Spinal cord (tissue), 9 donors: ENCODE measurements at regions not wholly inside any gene's neighbourhood (a gene's known extent, or its start where the extent isn't known, plus 50 kb on each side); places are given as distances from the start of the nearest gene placed in this dataset.
A peak's percentile ranks its signal among the peaks of the same experiment; 100 is the strongest.

ENCODE experiments used
- DNase-seq, 6 donors: peaks; one replicate each; pipeline versions ENCODE4 v3.0.0 to v3.0.0-alpha.2; 2013 to 2015; ENCODE audit warnings: low spot score in 6 of 6, low read depth in 4 of 6
- H3K27ac ChIP-seq: one replicate; pipeline ENCODE4 v1.5.1; 2013; ENCODE audit warnings: low read depth, low read length, control low read depth
- H3K27me3 ChIP-seq: one replicate; pipeline ENCODE4 v1.6.1; 2013; ENCODE audit warnings: low read length; ENCODE audit not compliant: control insufficient read depth, insufficient read depth
- H3K36me3 ChIP-seq: one replicate; pipeline ENCODE4 v1.6.1; 2013; ENCODE audit warnings: low read length; ENCODE audit not compliant: control insufficient read depth, insufficient read depth
- H3K4me1 ChIP-seq: one replicate; pipeline ENCODE4 v1.6.1; 2013; ENCODE audit warnings: low read length; ENCODE audit not compliant: control insufficient read depth, insufficient read depth
- H3K4me3 ChIP-seq: one replicate; pipeline ENCODE4 v1.5.1; 2013; ENCODE audit warnings: low read depth, low read length, control low read depth
- H3K9me3 ChIP-seq: one replicate; pipeline ENCODE4 v1.6.1; 2013; ENCODE audit warnings: low read length; ENCODE audit not compliant: control insufficient read depth, insufficient read depth
- WGBS: methylation state at CpG from one replicate; pipeline ENCODE4 v1.1.5; 2013; ENCODE audit warnings: missing lambda C conversion rate; ENCODE audit not compliant: insufficient coverage; 5-methylcytosine and 5-hydroxymethylcytosine counted together
- donor health status: healthy.

- H3K4me1 ChIP-seq, result peaks cover 12% of the 10 kb centered on the region
- no peaks in the 10 kb centered on the region for H3K36me3 ChIP-seq
- H3K9me3 ChIP-seq, result no peaks in the 10 kb centered on the region
- H3K27ac ChIP-seq, result no peak overlapping the region
- 88% methylated on average over 4 of the region's 4 CpGs for WGBS
- H3K4me3 ChIP-seq, result no peak overlapping the region
- no peak for DNase-seq
- H3K27me3 ChIP-seq, result no peaks in the 10 kb centered on the region
Measured at GRCh38 chr15:70495991-70496599, 267.3 kb downstream of the UACA start.

DNA sequence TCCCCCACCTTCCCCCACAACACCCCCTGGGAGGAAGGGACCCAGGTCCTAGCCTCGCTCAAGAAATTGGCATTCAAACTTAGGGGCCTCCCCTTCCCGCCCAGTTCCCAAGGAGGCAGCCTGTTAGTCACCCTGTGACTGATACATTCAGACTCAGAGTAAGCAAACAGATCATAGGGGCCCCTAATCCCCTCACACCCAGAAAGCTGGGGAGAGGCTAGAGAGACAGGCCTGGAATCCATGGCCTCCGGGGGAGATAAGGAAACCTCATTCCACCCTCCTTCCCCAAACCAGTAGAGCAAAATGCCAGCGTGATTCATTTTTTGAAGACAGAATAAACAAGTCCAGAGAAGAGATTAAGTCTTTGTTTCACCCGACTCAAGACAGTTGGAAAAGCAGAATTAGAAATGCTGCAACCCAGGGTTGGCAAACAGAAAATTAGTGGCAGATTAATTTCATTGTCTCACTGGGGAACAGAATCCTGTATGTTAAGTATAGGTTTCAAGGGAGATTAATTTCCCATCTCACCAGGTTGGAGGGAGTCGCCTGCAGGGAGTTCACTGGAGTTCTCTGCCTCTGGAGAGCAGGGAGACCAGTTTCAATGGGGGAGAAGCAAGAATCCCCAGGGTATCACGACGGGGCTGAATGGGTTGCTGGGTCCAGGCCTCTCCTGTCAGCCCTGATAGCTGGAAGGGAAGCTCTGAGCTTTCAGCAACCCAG lies 268.3 kb downstream of the UACA start:
- Histone ChIP-seq H3K27me3 (no peaks in the 10 kb centered on the region), H3K27ac (no peak overlapping the region), H3K9me3 (no peaks in the 10 kb centered on the region), H3K36me3 (no peaks in the 10 kb centered on the region), H3K4me3 (no peak overlapping the region), H3K4me1 (peaks cover 12% of the 10 kb centered on the region)
- 48% methylated on average over 6 of the region's 8 CpGs for WGBS
- DNase-seq, result peak in 1 of 6 donors; percentile 20

- Histone ChIP-seq H3K27ac (no peak overlapping the region), H3K27me3 (no peaks in the 10 kb centered on the region), H3K4me3 (no peak overlapping the region), H3K4me1 (peaks cover 12% of the 10 kb centered on the region), H3K36me3 (no peaks in the 10 kb centered on the region), H3K9me3 (no peaks in the 10 kb centered on the region)
- DNase-seq, result no peak
- WGBS, result no CpG with 5 or more reads among the region's 4 CpGs
Measured at GRCh38 chr15:70494517-70494851, 268.9 kb downstream of the UACA start.

GRCh38 chr15:70493787-70494516 lies 269.4 kb downstream of the UACA start:
- Histone ChIP-seq H3K4me3 (no peak overlapping the region), H3K36me3 (no peaks in the 10 kb centered on the region), H3K4me1 (peaks cover 12% of the 10 kb centered on the region), H3K27me3 (no peaks in the 10 kb centered on the region), H3K27ac (no peak overlapping the region), H3K9me3 (no peaks in the 10 kb centered on the region)
- no peak for DNase-seq
- 95% methylated on average over 8 of the region's 13 CpGs for WGBS

GRCh38 chr15:70493376-70493775 lies 270.0 kb downstream of the UACA start:
- no peak overlapping the region for H3K27ac ChIP-seq
- WGBS, result 71% methylated on average over 1 of the region's 1 CpG
- H3K4me1 ChIP-seq, result peaks cover 12% of the 10 kb centered on the region
- no peaks in the 10 kb centered on the region for H3K36me3 ChIP-seq
- H3K9me3 ChIP-seq, result no peaks in the 10 kb centered on the region
- no peak overlapping the region for H3K4me3 ChIP-seq
- no peaks in the 10 kb centered on the region for H3K27me3 ChIP-seq
- DNase-seq, result no peak

- Histone ChIP-seq H3K4me1 (peaks cover 7% of the 10 kb centered on the region), H3K9me3 (no peaks in the 10 kb centered on the region), H3K27ac (no peak overlapping the region), H3K4me3 (no peak overlapping the region), H3K27me3 (no peaks in the 10 kb centered on the region), H3K36me3 (no peaks in the 10 kb centered on the region)
- WGBS, result 85% methylated on average over 18 of the region's 20 CpGs
- DNase-seq, result no peak
Measured at GRCh38 chr15:70492240-70493177, 270.8 kb downstream of the UACA start.

GRCh38 chr15:70491641-70492040 lies 271.7 kb downstream of the UACA start:
- Histone ChIP-seq H3K4me1 (peaks cover 6% of the 10 kb centered on the region), H3K27me3 (no peaks in the 10 kb centered on the region), H3K36me3 (no peaks in the 10 kb centered on the region), H3K4me3 (no peak overlapping the region), H3K27ac (no peak overlapping the region), H3K9me3 (no peaks in the 10 kb centered on the region)
- DNase-seq, result no peak
- 100% methylated on average over 3 of the region's 6 CpGs for whole genome bisulfite sequencing

DNA sequence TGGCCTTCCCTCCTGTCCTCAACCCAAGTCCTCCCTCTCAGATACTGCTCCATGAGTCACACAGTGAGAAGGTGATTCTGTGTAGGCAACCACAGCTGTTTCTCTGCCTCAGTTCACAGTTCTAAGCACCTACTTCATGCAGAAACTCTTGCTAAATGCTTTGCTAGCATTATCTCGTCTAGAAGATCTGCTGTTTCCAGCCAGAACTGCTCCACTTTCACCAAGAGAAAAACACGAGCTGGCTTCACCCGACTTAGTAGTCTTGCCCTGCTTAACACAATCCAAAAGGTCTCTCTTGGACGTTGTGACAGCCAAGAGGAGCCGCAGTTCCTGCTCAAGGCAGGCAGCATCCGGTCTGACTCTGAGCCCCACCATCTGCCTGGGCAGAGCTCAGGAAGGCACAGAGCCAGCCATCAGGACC lies 272.1 kb downstream of the UACA start:
- 73% methylated on average over 6 of the region's 6 CpGs for WGBS

DNA sequence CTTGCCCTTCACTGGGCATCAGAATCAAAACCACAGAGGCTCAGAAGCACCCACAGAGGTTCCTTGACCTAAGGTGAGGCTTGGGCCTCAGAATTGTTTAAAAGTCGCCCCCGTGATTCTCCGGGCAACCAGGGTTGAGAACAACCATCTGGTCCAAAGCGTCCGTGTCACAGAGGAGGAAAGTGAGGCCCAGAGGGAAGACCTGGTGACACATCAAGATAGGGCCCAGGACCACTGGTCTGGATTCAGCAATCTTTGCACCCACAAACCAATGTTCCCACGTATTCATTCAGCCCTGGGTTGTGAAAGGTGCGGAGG lies 272.6 kb downstream of the UACA start:
- Histone ChIP-seq H3K9me3 (no peaks in the 10 kb centered on the region), H3K4me3 (no peak overlapping the region), H3K27ac (no peak overlapping the region), H3K27me3 (no peaks in the 10 kb centered on the region), H3K4me1 (peaks cover 6% of the 10 kb centered on the region), H3K36me3 (no peaks in the 10 kb centered on the region)
- DNase-seq, result no peak
- WGBS, result 97% methylated on average over 5 of the region's 7 CpGs

More for the DNA sequence above, 272.1 kb downstream of the UACA start:
- no peak for DNase-seq
- H3K36me3 ChIP-seq, result no peaks in the 10 kb centered on the region
- H3K27me3 ChIP-seq, result no peaks in the 10 kb centered on the region
- H3K9me3 ChIP-seq, result no peaks in the 10 kb centered on the region
- H3K27ac ChIP-seq, result no peak overlapping the region
- no peak overlapping the region for H3K4me3 ChIP-seq
- H3K4me1 ChIP-seq, result peaks cover 6% of the 10 kb centered on the region
